HepG2 (cell line): ENCODE measurements at regions not wholly inside any gene's neighbourhood (a gene's known extent, or its start where the extent isn't known, plus 50 kb on each side); places are given as distances from the start of the nearest gene placed in this dataset.

ENCODE experiments used
- GATA4 ChIP-seq: sonication (generic); IDR thresholded peaks from 2 replicates; pipeline ENCODE4 v1.6.1; 2016; ENCODE audit warnings: antibody characterized with exemption, low read depth, borderline replicate concordance
- ISX ChIP-seq: sonication (generic); formaldehyde crosslinking; conservative IDR thresholded peaks from 2 replicates; pipeline ENCODE4 v1.5.0; 2020; ENCODE audit warnings: missing genetic modification reagents
- LCORL ChIP-seq, 2 experiments: fragments of 450-650 bp in 1 of 2; sonication (generic) in 1 of 2; formaldehyde crosslinking in 1 of 2; IDR thresholded peaks; 2 replicates each; pipeline versions ENCODE4 v1.5.0 to v1.6.1; 2017 to 2020; ENCODE audit warnings: antibody characterized with exemption in 1 of 2, missing genetic modification reagents in 1 of 2
- MEIS2 ChIP-seq: sonication (generic); formaldehyde crosslinking; IDR thresholded peaks from 2 replicates; pipeline ENCODE4 v1.9.0; 2021; ENCODE audit warnings: mild to moderate bottlenecking, missing genetic modification reagents
- SKI ChIP-seq: fragments of 450-650 bp; IDR thresholded peaks from one replicate; pipeline ENCODE4 v1.6.1; 2018; ENCODE audit warnings: mild to moderate bottlenecking; ENCODE audit not compliant: partially characterized antibody
- SSRP1 ChIP-seq: IDR thresholded peaks from 2 replicates; pipeline ENCODE4 v1.6.1; 2016; ENCODE audit warnings: control low read depth
- ZBTB38 ChIP-seq: sonication (generic); formaldehyde crosslinking; IDR thresholded peaks from 2 replicates; pipeline ENCODE4 v1.5.1; 2020; ENCODE audit warnings: mild to moderate bottlenecking, missing genetic modification reagents
- ZBTB8A ChIP-seq: sonication (generic); formaldehyde crosslinking; IDR thresholded peaks from 2 replicates; pipeline ENCODE4 v1.4.0; 2020; ENCODE audit warnings: mild to moderate bottlenecking, low read depth, missing genetic modification reagents, borderline replicate concordance
- ZMYM2 ChIP-seq: sonication (generic); formaldehyde crosslinking; IDR thresholded peaks from 2 replicates; pipeline ENCODE4 v1.8.0; 2022; ENCODE audit warnings: mild to moderate bottlenecking, missing genetic modification reagents
- ZNF10 ChIP-seq: sonication (generic); formaldehyde crosslinking; IDR thresholded peaks from 2 replicates; pipeline ENCODE4 v1.4.0; 2020; ENCODE audit warnings: mild to moderate bottlenecking, low read depth, missing genetic modification reagents, borderline replicate concordance
- ZNF3 ChIP-seq: IDR thresholded peaks from 2 replicates; pipeline ENCODE4 v1.7.0; 2017; ENCODE audit warnings: inconsistent platforms
- ZNF556 ChIP-seq: sonication (generic); formaldehyde crosslinking; IDR thresholded peaks from 2 replicates; pipeline ENCODE4 v1.4.0; 2020; ENCODE audit warnings: mild to moderate bottlenecking, missing genetic modification reagents, borderline replicate concordance
- ZNF709 ChIP-seq: sonication (generic); formaldehyde crosslinking; IDR thresholded peaks from 2 replicates; pipeline ENCODE4 v1.5.0; 2020; ENCODE audit warnings: mild to moderate bottlenecking, missing genetic modification reagents
- ZSCAN20 ChIP-seq: sonication (generic); formaldehyde crosslinking; IDR thresholded peaks from 2 replicates; pipeline ENCODE4 v1.4.0; 2020; ENCODE audit warnings: missing genetic modification reagents, mild to moderate bottlenecking, borderline replicate concordance
- ZSCAN29 ChIP-seq: sonication (generic); formaldehyde crosslinking; conservative IDR thresholded peaks from 2 replicates; pipeline ENCODE4 v1.4.0; 2020; ENCODE audit warnings: mild to moderate bottlenecking, missing genetic modification reagents
- TF ChIP-seq, protein P1 (sequence below): sonication (generic); formaldehyde crosslinking; IDR thresholded peaks from 2 replicates; pipeline ENCODE4 v1.9.0; 2021; ENCODE audit warnings: missing genetic modification reagents, borderline replicate concordance
- TF ChIP-seq, protein P2 (sequence below): IDR thresholded peaks from 2 replicates; pipeline ENCODE4 v1.4.0; 2020; ENCODE audit warnings: mild to moderate bottlenecking, missing genetic modification reagents
- TF ChIP-seq, protein P3 (sequence below): sonication (generic); formaldehyde crosslinking; IDR thresholded peaks from 2 replicates; pipeline ENCODE4 v1.4.0; 2020; ENCODE audit warnings: missing genetic modification reagents
- TF ChIP-seq, protein P4 (sequence below): sonication (generic); formaldehyde crosslinking; IDR thresholded peaks from 2 replicates; pipeline ENCODE4 v1.4.0; 2020; ENCODE audit warnings: missing genetic modification reagents, borderline replicate concordance

DNA sequence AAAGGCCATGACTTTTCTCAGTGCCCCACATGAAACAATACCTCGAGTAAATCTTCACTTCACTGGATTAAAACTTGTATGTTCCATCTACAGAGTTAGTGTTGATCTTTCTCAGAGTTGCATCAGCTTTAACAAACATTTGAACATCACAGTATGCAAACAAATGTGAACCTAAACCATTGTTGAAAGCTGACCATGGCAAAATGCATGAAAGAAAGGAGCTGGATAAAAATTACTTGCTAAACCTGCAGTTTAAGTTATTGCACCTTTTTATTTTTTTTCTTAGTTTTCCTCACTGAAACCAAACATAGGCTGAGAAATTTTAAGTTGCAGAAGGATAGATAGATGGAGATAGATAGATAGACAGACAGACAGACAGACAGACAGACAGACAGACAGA is 107.2 kb upstream of the UGP2 start (continued):
- TF ChIP-seq, protein P1, sequence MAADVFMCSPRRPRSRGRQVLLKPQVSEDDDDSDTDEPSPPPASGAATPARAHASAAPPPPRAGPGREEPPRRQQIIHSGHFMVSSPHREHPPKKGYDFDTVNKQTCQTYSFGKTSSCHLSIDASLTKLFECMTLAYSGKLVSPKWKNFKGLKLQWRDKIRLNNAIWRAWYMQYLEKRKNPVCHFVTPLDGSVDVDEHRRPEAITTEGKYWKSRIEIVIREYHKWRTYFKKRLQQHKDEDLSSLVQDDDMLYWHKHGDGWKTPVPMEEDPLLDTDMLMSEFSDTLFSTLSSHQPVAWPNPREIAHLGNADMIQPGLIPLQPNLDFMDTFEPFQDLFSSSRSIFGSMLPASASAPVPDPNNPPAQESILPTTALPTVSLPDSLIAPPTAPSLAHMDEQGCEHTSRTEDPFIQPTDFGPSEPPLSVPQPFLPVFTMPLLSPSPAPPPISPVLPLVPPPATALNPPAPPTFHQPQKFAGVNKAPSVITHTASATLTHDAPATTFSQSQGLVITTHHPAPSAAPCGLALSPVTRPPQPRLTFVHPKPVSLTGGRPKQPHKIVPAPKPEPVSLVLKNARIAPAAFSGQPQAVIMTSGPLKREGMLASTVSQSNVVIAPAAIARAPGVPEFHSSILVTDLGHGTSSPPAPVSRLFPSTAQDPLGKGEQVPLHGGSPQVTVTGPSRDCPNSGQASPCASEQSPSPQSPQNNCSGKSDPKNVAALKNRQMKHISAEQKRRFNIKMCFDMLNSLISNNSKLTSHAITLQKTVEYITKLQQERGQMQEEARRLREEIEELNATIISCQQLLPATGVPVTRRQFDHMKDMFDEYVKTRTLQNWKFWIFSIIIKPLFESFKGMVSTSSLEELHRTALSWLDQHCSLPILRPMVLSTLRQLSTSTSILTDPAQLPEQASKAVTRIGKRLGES (CRISPR knock-in tag), result 0 out of 2 replicates have a peak, but pooled peaks have one; percentile 61
- TF ChIP-seq, protein P2, sequence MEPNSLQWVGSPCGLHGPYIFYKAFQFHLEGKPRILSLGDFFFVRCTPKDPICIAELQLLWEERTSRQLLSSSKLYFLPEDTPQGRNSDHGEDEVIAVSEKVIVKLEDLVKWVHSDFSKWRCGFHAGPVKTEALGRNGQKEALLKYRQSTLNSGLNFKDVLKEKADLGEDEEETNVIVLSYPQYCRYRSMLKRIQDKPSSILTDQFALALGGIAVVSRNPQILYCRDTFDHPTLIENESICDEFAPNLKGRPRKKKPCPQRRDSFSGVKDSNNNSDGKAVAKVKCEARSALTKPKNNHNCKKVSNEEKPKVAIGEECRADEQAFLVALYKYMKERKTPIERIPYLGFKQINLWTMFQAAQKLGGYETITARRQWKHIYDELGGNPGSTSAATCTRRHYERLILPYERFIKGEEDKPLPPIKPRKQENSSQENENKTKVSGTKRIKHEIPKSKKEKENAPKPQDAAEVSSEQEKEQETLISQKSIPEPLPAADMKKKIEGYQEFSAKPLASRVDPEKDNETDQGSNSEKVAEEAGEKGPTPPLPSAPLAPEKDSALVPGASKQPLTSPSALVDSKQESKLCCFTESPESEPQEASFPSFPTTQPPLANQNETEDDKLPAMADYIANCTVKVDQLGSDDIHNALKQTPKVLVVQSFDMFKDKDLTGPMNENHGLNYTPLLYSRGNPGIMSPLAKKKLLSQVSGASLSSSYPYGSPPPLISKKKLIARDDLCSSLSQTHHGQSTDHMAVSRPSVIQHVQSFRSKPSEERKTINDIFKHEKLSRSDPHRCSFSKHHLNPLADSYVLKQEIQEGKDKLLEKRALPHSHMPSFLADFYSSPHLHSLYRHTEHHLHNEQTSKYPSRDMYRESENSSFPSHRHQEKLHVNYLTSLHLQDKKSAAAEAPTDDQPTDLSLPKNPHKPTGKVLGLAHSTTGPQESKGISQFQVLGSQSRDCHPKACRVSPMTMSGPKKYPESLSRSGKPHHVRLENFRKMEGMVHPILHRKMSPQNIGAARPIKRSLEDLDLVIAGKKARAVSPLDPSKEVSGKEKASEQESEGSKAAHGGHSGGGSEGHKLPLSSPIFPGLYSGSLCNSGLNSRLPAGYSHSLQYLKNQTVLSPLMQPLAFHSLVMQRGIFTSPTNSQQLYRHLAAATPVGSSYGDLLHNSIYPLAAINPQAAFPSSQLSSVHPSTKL (CRISPR knock-in tag), result peak; percentile 99
- TF ChIP-seq, protein P3, sequence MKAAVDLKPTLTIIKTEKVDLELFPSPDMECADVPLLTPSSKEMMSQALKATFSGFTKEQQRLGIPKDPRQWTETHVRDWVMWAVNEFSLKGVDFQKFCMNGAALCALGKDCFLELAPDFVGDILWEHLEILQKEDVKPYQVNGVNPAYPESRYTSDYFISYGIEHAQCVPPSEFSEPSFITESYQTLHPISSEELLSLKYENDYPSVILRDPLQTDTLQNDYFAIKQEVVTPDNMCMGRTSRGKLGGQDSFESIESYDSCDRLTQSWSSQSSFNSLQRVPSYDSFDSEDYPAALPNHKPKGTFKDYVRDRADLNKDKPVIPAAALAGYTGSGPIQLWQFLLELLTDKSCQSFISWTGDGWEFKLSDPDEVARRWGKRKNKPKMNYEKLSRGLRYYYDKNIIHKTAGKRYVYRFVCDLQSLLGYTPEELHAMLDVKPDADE (CRISPR knock-in tag), result no peak
- peak; percentile 39; the same call in 1 of the 2 replicates for TF ChIP-seq ZSCAN29 (CRISPR knock-in tag)
- TF ChIP-seq ZNF10 (CRISPR knock-in tag), result no peak
- peak; percentile 27; the same call in 1 of the 2 replicates for TF ChIP-seq ZNF556
- TF ChIP-seq ZNF709, result no peak
- TF ChIP-seq ZMYM2 (CRISPR knock-in tag), result no peak
- no peak for TF ChIP-seq ISX (CRISPR knock-in tag)
- no peak for TF ChIP-seq MEIS2 (CRISPR knock-in tag)
- TF ChIP-seq, protein P4, sequence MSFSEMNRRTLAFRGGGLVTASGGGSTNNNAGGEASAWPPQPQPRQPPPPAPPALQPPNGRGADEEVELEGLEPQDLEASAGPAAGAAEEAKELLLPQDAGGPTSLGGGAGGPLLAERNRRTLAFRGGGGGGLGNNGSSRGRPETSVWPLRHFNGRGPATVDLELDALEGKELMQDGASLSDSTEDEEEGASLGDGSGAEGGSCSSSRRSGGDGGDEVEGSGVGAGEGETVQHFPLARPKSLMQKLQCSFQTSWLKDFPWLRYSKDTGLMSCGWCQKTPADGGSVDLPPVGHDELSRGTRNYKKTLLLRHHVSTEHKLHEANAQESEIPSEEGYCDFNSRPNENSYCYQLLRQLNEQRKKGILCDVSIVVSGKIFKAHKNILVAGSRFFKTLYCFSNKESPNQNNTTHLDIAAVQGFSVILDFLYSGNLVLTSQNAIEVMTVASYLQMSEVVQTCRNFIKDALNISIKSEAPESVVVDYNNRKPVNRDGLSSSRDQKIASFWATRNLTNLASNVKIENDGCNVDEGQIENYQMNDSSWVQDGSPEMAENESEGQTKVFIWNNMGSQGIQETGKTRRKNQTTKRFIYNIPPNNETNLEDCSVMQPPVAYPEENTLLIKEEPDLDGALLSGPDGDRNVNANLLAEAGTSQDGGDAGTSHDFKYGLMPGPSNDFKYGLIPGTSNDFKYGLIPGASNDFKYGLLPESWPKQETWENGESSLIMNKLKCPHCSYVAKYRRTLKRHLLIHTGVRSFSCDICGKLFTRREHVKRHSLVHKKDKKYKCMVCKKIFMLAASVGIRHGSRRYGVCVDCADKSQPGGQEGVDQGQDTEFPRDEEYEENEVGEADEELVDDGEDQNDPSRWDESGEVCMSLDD (CRISPR knock-in tag), result no peak
- TF ChIP-seq LCORL (IDR thresholded peaks at IDR 0.05), result no peak
- peak; percentile 86 for TF ChIP-seq LCORL (CRISPR knock-in tag; IDR thresholded peaks at IDR 0.05)
- TF ChIP-seq ZSCAN20 (CRISPR knock-in tag), result no peak
- TF ChIP-seq ZNF3 (CRISPR knock-in tag), result 0 out of 2 replicates have a peak, but pooled peaks have one; percentile 20
- TF ChIP-seq SKI, result peak; percentile 80
- TF ChIP-seq SSRP1 (CRISPR knock-in tag), result peak; percentile 29; the same call in 1 of the 2 replicates
- no peak; the same call in 1 of the 2 replicates for TF ChIP-seq GATA4
- TF ChIP-seq ZBTB38 (CRISPR knock-in tag), result no peak
- no peak for TF ChIP-seq ZBTB8A (CRISPR knock-in tag)
